Tibial artery (tissue), 4 donors: ENCODE measurements at regions not wholly inside any gene's neighbourhood (a gene's known extent, or its start where the extent isn't known, plus 50 kb on each side); places are given as distances from the start of the nearest gene placed in this dataset.

Experiments used
- DNase-seq, 2 donors: peaks; one replicate each; pipeline ENCODE4 v3.0.0-alpha.2; 2019
- H3K27ac ChIP-seq, 2 donors: fragments of 200-600 bp; sonication (generic) in 1 of 2; 1 replicate in 1 of 2; 2 replicates in 1 of 2; pipeline ENCODE4 v1.5.1; 2018 to 2019; ENCODE audit warnings: mild to moderate bottlenecking in 1 of 2
- H3K27me3 ChIP-seq, 2 donors: fragments of 200-600 bp; sonication (generic) in 1 of 2; one replicate each; pipeline versions ENCODE4 v1.5.1 to v1.6.0; 2016 to 2019
- H3K36me3 ChIP-seq, 3 donors: fragments of 200-600 bp; sonication (generic) in 2 of 3; one replicate each; pipeline ENCODE4 v1.5.1; 2016 to 2019; ENCODE audit warnings: mild to moderate bottlenecking in 2 of 3
- H3K4me1 ChIP-seq, 4 donors: fragments of 200-600 bp; sonication (generic) in 2 of 4; 1 replicate in 3 of 4; 2 replicates in 1 of 4; pipeline ENCODE4 v1.5.1; 2016 to 2019
- H3K4me3 ChIP-seq, 2 donors: fragments of 200-600 bp; sonication (generic) in 1 of 2; 1 replicate in 1 of 2; 2 replicates in 1 of 2; pipeline ENCODE4 v1.5.1; 2018 to 2019; ENCODE audit warnings: mild to moderate bottlenecking in 2 of 2
- H3K9me3 ChIP-seq, 3 donors: fragments of 200-600 bp; sonication (generic) in 1 of 3; one replicate each; pipeline ENCODE4 v1.5.1; 2016 to 2019
- intact Hi-C: fragments of 100-400 bp; cut with DNase I; formaldehyde crosslinking; loops from one replicate; pipeline ENCODE4 v1.15.0; 2023; ENCODE audit warnings: low total_unique reads
- TF ChIP-seq, protein P1 (sequence below), 2 experiments: fragments of 200-600 bp in 1 of 2; fragments of 450-650 bp in 1 of 2; IDR thresholded peaks; one replicate each; pipeline ENCODE4 v1.5.1; 2017 to 2019; ENCODE audit warnings: antibody characterized with exemption in 2 of 2, mild to moderate bottlenecking in 1 of 2, moderate library complexity in 1 of 2

DNA sequence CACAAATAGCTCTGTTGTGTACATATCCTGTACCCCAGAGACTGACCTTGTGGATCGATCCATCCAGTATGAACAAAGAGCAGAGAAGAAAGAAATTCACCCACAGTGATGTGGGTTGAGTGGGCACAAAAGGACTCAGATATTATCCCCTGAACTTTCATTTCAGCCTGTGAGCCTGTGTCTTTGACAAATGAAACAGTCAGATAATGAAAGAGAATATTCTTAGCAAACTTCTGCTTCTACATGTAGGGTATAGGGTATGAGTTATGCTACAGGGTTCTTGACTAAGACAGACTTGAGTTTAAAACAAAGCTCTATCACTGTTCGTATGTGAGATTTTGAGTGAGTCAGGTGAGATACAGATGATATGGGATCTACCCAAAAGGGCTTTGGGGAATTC lies 359.7 kb downstream of the MAFB start:
- Histone ChIP-seq H3K4me1 (no peaks in the 10 kb centered on the region), H3K36me3 (no peaks in the 10 kb centered on the region), H3K9me3 (no peaks in the 10 kb centered on the region), H3K27me3 (peaks cover 0 to 3% of the 10 kb centered on the region in 2 donors), H3K4me3 (no peak overlapping the region), H3K27ac (no peak overlapping the region)
- intact Hi-C loops: no loop called here
- no peak for DNase-seq
- TF ChIP-seq, protein P1, sequence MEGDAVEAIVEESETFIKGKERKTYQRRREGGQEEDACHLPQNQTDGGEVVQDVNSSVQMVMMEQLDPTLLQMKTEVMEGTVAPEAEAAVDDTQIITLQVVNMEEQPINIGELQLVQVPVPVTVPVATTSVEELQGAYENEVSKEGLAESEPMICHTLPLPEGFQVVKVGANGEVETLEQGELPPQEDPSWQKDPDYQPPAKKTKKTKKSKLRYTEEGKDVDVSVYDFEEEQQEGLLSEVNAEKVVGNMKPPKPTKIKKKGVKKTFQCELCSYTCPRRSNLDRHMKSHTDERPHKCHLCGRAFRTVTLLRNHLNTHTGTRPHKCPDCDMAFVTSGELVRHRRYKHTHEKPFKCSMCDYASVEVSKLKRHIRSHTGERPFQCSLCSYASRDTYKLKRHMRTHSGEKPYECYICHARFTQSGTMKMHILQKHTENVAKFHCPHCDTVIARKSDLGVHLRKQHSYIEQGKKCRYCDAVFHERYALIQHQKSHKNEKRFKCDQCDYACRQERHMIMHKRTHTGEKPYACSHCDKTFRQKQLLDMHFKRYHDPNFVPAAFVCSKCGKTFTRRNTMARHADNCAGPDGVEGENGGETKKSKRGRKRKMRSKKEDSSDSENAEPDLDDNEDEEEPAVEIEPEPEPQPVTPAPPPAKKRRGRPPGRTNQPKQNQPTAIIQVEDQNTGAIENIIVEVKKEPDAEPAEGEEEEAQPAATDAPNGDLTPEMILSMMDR (IDR thresholded peaks at IDR 0.05): no peak

DNA sequence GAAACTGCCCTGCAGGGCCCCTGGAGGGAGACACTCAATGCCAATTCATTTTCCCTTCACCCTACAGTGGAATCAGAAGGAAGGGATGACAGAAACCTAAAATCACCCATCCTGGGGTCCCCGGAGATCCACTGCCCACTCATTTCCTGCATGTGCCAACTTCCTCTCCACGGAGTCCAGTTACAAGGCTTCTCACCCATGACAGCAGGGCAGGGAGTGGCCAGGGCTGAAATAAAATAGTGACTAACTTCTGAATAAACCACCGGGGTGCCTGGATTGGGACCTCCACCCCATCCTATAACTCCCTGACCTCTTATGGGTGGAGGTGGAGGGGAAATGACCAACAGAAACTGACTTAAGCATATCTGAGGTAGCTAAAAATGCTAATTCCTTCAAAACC lies 362.3 kb downstream of the MAFB start:
- H3K9me3 ChIP-seq: no peaks in the 10 kb centered on the region
- TF ChIP-seq, protein P1 (IDR thresholded peaks at IDR 0.05): no peak
- no peaks in the 10 kb centered on the region for H3K4me1 ChIP-seq
- no peak overlapping the region for H3K4me3 ChIP-seq
- H3K36me3 ChIP-seq: no peaks in the 10 kb centered on the region
- intact Hi-C loops: no loop called here
- no peak overlapping the region for H3K27ac ChIP-seq
- H3K27me3 ChIP-seq: no peaks in the 10 kb centered on the region
- DNase-seq: no peak

DNA sequence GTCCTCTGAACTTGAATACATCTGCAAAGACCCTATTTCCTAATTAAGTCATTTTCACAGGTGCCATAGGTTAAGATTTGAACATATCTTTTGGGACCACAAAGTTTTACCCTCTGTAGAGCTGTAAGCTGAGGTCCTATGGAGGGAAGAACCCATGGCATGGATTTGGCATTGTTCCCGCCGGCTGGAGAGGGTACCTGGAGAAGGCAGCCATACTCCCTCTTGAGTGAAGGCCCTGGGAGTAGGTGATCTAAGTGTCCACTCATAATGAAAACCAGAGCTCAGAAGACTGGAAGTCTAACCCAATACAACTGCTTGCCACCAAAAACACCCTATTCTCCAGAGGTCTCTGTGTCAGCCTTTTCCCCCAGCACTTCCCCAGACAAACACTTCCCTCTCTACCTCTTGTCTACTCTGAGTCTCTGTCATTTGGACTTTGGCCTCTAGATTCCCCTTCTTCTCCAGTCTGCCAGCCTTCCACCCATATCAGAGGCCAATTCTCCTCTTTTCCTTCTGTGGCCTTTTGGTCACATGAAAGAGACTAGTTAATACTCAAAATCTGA lies 363.9 kb downstream of the MAFB start:
- intact Hi-C loops: no loop called here
- DNase-seq: no peak
- Histone ChIP-seq H3K9me3 (no peaks in the 10 kb centered on the region), H3K4me3 (no peak overlapping the region), H3K36me3 (no peaks in the 10 kb centered on the region), H3K27ac (no peak overlapping the region), H3K27me3 (no peaks in the 10 kb centered on the region), H3K4me1 (no peaks in the 10 kb centered on the region)
- TF ChIP-seq, protein P1 (IDR thresholded peaks at IDR 0.05): no peak

DNA sequence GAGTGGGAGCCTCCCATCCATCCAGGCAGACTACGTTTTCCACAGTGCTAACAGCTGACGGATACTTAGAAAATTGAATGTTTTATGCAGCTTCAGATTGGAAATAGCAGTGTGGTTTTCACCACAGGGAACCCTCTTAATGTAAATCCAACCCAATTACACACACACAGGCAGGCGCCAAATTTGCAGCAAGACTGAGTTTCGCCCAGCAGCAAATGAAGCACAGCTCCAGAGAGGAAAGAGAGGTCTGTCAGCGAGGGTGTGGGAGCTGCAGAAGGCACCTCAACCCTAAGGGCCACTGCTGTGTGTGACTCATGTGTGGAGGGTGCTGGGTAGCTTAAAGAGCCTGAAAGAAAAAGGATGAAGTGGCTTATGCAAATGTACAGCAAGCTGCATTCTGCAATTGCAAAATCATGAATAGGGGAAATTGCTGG lies 365.7 kb downstream of the MAFB start:
- H3K9me3 ChIP-seq: no peaks in the 10 kb centered on the region
- intact Hi-C loops: no loop called here
- no peak overlapping the region for H3K4me3 ChIP-seq
- no peaks in the 10 kb centered on the region for H3K36me3 ChIP-seq
- TF ChIP-seq, protein P1 (IDR thresholded peaks at IDR 0.05): no peak
- no peak for DNase-seq
- H3K27ac ChIP-seq: no peak overlapping the region
- H3K27me3 ChIP-seq: no peaks in the 10 kb centered on the region
- H3K4me1 ChIP-seq: no peaks in the 10 kb centered on the region

DNA sequence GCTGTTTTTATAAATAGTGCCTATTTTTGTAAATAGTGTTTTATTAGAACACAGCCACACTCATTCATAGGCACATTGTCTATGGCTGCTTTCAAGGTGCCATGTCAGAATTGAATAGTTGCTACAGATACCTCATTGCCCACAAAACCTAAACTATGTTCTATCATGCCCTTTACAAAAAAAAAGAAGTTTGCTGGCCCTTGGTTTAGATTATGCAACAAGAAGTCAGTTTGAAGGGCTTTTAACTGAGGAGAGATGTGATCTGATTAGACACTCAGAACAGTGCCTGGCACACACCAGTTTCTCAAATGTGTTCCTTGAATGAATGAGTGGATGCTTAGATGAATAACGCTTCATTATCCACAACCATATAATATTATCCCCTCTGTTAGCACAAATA lies 366.1 kb downstream of the MAFB start:
- TF ChIP-seq, protein P1 (IDR thresholded peaks at IDR 0.05): no peak
- Histone ChIP-seq H3K36me3 (no peaks in the 10 kb centered on the region), H3K27me3 (no peaks in the 10 kb centered on the region), H3K27ac (no peak overlapping the region), H3K4me1 (no peaks in the 10 kb centered on the region), H3K4me3 (no peak overlapping the region), H3K9me3 (no peaks in the 10 kb centered on the region)
- intact Hi-C loops: no loop called here
- DNase-seq: no peak

DNA sequence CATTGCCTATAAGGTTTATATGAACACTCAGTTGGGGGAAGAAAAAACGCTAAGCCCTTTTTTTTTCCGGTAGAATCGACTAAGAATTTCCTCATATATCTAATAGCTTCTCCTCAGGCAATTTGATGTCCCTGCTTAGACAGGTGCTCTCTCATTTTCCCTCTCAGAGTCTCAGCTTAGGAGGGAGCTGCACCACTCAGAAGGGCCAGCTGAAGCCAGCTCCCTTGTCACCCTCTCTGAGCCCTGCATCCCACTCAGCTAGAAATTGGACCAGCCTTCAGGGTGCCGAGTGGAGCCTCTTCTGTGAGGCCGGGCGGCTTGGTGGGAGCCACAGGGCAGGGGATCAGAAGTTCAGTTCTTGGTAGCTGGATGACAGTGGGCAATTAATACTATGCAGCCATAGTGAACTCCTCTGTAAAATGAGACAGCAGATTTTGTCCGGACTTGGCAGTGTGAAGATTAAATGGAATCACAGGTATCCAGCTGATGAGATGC lies 368.5 kb downstream of the MAFB start:
- intact Hi-C loops: no loop called here
- no peak overlapping the region for H3K4me3 ChIP-seq
- H3K36me3 ChIP-seq: no peaks in the 10 kb centered on the region
- H3K27me3 ChIP-seq: no peaks in the 10 kb centered on the region
- no peak for DNase-seq
- no peaks in the 10 kb centered on the region for H3K9me3 ChIP-seq
- TF ChIP-seq, protein P1 (IDR thresholded peaks at IDR 0.05): no peak
- no peak overlapping the region for H3K27ac ChIP-seq
- H3K4me1 ChIP-seq: no peaks in the 10 kb centered on the region
